ENCODE measurements at regions not wholly inside any gene's neighbourhood (a gene's known extent, or its start where the extent isn't known, plus 50 kb on each side); places are given as distances from the start of the nearest gene placed in this dataset.

DNA sequence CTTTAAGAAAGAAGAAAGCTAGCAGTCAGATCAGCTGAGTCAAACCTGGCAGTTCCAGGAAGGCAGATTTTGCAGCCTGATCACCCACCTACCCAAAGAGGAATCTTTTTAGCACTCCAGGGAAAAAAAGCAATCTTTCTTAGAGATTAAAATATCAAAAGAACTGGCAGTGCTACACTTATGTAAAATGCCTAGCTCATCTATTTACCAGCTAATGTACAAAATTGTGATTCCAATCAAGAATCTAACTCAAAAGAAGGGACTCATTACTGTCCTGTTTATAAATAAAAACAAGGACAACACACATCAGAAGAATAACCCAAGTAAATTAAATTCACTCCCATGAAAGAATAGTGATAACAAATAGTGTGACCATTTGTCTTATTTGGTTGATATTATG is 222.4 kb upstream of the ERCC4 start:
- H2AFZ ChIP-seq (ENCODE audit: low read depth, low read length), result no peak overlapping the region
- peaks cover 4% of the 10 kb centered on the region for H3K9me3 ChIP-seq (replicated peaks; ENCODE audit: control insufficient read depth, insufficient read depth, low read length)
- ChIA-PET POLR2A (no interaction called here), CTCF (no interaction called here)
- no peaks in the 10 kb centered on the region for H3K9me1 ChIP-seq (replicated peaks; ENCODE audit: control insufficient read depth, extremely low read depth, insufficient read depth, low read length)
- no peak overlapping the region for H3K9ac ChIP-seq (replicated peaks; ENCODE audit: extremely low read depth, insufficient read depth, low read length)
- TF ChIP-seq, protein P1, sequence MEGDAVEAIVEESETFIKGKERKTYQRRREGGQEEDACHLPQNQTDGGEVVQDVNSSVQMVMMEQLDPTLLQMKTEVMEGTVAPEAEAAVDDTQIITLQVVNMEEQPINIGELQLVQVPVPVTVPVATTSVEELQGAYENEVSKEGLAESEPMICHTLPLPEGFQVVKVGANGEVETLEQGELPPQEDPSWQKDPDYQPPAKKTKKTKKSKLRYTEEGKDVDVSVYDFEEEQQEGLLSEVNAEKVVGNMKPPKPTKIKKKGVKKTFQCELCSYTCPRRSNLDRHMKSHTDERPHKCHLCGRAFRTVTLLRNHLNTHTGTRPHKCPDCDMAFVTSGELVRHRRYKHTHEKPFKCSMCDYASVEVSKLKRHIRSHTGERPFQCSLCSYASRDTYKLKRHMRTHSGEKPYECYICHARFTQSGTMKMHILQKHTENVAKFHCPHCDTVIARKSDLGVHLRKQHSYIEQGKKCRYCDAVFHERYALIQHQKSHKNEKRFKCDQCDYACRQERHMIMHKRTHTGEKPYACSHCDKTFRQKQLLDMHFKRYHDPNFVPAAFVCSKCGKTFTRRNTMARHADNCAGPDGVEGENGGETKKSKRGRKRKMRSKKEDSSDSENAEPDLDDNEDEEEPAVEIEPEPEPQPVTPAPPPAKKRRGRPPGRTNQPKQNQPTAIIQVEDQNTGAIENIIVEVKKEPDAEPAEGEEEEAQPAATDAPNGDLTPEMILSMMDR (IDR thresholded peaks at IDR 0.05; ENCODE audit: extremely low read depth in 1 of 2, insufficient read depth in 1 of 2, low read depth in 1 of 2, low read length in 2 of 2), result no peak
- TF ChIP-seq MYC (IDR thresholded peaks at IDR 0.05; ENCODE audit: low read depth, low read length), result no peak
- TF ChIP-seq JUN (IDR thresholded peaks at IDR 0.05; ENCODE audit: borderline replicate concordance, insufficient read depth, insufficient read length, low read depth), result no peak
- no peak for TF ChIP-seq POLR2A (IDR thresholded peaks at IDR 0.05; ENCODE audit: low read depth, low read length)
- TF ChIP-seq MAX (IDR thresholded peaks at IDR 0.05; ENCODE audit: insufficient read depth, insufficient read length), result no peak
- TF ChIP-seq EZH2 (IDR thresholded peaks at IDR 0.05; ENCODE audit: borderline replicate concordance, low read depth, low read length, severe bottlenecking), result no peak
- no peak for TF ChIP-seq FOS (IDR thresholded peaks at IDR 0.05; ENCODE audit: borderline replicate concordance, insufficient read depth, low read length)
- TF ChIP-seq GATA2 (IDR thresholded peaks at IDR 0.05; ENCODE audit: insufficient read depth, insufficient read length, low read depth, low read length), result no peak
- TF ChIP-seq POLR2AphosphoS5 (IDR thresholded peaks at IDR 0.05; ENCODE audit: insufficient read depth, low read depth, low read length), result no peak
- intact Hi-C loops (cut with micrococcal nuclease) (no loop called here), dilution Hi-C loops (cut with MboI; ENCODE audit: extremely low pct_ligation_motif_present, low sequenced_read_pairs) (no loop called here)
- H3K4me1 ChIP-seq (ENCODE audit: control insufficient read depth, extremely low read depth, insufficient read depth, low read length), result no peaks in the 10 kb centered on the region
- no peak overlapping the region for H3K4me3 ChIP-seq (replicated peaks in 1 of 3; ENCODE audit: insufficient read depth in 1 of 3, low read depth in 1 of 3, low read length in 3 of 3)
- no peaks in the 10 kb centered on the region for H4K20me1 ChIP-seq (replicated peaks; ENCODE audit: control insufficient read depth, extremely low read depth, insufficient read depth, low read length)
- H3K79me2 ChIP-seq (ENCODE audit: control insufficient read depth, insufficient read depth, low read length), result no peaks in the 10 kb centered on the region
- DNase-seq (ENCODE audit: low read depth, low spot score) (no peak), FAIRE-seq (no peak)
- no TSS peak for BruUV-seq (replicated peaks)
- H3K27me3 ChIP-seq (ENCODE audit: control insufficient read depth in 2 of 2, insufficient read depth in 2 of 2, low read length in 2 of 2), result no peaks in the 10 kb centered on the region
- no peak overlapping the region for H3K27ac ChIP-seq (ENCODE audit: insufficient read depth, low read depth, low read length)
- no peaks in the 10 kb centered on the region for H3K36me3 ChIP-seq (ENCODE audit: control insufficient read depth in 2 of 2, extremely low read depth in 1 of 2, insufficient read depth in 2 of 2, low read length in 2 of 2)
- H3K4me2 ChIP-seq (ENCODE audit: insufficient read depth, low read length), result no peak overlapping the region

Measured in endothelial cell of umbilical vein (primary cell).